GM21367 (cell line): ENCODE measurements at regions not wholly inside any gene's neighbourhood (a gene's known extent, or its start where the extent isn't known, plus 50 kb on each side); places are given as distances from the start of the nearest gene placed in this dataset.
"Not testable (repeated sequence)": the region's sequence is repeated elsewhere in the genome, so short reads cannot be mapped to it uniquely, and the experiment has no call there.

Experiments
- ATAC-seq: cut with Tn5 transposase; IDR thresholded peaks from one replicate; pipeline ENCODE4 v1.9.1; 2021; ENCODE audit not compliant: unreplicated experiment

DNA sequence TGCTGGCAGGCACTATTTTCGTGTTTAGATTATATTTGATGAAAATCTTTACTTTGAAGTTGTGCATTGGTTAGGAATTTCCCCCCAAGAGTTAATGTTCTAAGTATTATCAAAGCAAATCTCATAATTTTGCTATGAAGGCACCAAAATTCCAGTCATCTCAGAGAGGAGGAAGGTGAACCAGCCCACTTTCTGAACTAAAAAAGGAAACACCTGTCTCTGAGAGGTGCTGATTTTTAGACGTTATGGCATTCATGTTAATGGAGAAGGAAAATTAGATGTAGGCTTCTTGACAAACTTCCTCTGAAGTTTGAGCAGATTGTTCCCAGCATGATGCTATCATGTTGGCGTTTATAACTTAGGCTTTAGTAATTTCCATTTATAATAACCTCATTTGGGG is 432.9 kb upstream of the ACTBL2 start:
- no peak for ATAC-seq

DNA sequence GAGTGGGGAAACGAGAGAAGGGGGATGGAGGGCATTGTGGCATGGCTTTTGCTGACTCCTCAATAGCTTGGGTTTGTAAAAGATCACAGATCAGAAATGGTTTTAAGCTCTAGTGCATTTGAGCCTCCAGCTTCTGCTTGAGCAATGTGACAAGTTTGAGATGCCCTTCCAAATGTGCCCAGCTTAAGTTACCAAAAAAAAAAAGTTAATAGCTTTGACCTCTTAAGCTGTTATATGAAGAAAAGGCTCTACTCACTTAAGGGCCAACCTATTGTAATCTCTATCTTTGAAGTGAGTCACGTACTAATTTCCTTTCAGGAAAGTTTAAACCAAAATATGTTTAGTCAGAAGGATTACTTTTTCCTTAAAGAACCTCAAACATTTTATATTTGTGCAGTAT is 428.8 kb upstream of the ACTBL2 start:
- no peak for ATAC-seq

DNA sequence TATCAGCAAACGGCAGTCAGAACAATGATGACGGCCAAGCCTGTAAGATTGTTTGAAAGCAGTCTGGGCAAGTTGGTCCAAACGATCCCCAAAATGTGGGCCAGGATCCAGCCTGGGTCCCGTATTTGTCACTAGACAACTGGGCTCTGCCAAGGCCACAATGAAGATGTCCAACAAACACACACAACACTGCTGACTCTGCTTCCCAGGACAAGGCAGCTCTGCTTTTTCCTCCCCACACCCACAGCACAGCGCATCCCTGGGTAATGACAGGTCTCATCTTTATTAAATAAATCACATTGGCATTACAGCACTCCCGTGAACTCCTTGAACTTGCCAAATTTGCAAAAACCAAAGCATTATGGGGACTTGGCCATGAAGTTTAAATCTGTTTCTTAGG is 424.1 kb upstream of the ACTBL2 start:
- ATAC-seq: no peak

DNA sequence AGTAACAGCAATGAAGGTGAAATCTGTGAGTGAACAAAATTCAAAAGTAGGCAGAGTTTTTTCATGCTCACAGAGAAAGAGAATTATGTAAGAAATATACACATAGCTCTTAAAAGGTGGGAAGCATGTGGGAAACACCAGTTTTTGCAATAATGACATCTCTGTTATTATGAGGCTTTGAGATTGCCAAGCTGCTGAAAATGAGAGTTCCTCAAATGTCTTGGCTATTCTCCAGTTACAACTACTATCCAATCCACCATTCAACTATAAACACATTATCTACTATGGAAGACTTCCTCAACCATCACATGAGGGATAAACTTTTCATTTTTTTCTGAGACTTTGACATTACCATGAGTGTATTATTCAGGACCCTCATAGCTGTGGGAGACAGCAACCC is 420.8 kb upstream of the ACTBL2 start:
- ATAC-seq: no peak

DNA sequence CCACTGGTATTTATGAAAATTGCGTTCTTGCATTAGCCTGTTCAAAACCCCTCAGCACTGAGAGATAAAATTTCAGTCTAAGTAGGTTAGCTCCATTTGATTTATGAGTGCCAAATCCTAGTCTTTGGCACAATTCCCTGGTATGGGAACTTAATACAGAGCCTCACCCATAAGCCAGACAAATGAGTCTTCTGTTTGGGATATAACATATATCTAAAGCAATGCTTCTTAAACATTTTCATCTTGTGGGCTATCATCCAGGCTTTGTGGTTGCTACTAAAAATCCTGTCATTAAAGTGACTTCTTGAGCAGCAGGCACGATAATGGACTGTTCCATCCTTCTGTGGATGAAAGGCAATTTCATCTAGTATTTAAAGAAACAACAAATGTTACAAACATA is 419.5 kb upstream of the ACTBL2 start:
- no peak for ATAC-seq

DNA sequence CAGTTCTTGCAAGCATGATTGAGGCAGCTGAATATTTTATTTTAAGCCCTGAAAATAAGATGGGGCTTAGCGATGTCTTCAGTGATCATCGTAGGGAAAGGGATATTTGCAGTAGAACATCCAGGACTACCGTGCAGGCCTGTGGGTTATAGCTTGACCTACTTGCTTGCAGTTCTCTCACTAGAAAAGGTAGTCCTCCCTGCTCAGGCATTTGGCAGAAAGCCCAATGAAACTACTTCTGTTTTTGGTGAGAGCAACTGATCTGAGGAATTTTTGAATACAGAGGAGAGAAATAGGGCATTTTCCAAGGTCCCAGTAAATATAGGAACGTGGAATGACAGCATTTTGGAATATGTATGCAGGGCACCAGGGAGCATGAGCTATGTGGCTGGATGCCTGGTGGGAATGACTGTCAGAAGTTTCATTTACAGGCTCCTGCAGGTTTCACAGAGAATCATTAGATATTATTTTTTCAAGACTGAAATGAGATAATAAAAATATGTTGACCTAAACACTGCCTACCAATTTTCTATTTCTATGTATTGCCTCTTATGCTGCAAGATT is 417.9 kb upstream of the ACTBL2 start:
- ATAC-seq: no peak

DNA sequence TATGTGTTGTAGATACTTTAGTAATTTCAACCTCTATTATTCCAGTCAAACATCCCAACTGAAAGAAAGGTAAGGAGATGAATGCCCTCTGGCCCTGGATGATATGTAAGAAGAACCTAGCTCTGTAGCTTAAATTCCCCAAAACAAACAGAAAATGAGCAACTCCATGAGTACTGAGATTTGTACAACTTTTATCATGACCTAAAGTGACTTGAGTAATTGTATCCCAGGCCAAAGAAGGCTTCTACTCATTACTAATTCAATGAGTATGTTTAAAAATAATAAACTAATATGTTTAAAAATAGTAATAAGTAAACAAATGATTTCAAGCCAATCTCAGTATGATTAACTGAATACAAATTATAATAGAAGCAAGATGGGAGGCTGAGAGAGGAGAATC is 414.0 kb upstream of the ACTBL2 start:
- ATAC-seq: no peak

DNA sequence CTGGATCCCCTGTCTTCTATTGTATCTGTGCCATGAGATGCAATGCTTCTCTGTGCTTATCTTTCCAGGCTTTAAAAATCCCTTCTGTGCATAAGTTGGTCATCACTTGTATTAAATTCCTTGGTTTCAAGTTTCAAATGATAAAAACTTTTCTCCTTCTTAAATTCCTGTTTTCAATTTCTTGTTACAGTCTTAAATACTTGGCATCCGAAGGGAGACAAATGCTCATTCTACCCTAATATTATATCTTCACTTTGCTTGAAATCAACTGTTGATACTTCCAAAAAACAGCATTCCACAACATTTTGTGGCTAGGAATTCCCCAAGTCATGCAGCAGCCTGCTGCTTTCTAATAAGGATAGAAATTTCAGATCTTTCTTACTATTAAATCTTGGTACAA is 413.2 kb upstream of the ACTBL2 start:
- ATAC-seq: no peak

DNA sequence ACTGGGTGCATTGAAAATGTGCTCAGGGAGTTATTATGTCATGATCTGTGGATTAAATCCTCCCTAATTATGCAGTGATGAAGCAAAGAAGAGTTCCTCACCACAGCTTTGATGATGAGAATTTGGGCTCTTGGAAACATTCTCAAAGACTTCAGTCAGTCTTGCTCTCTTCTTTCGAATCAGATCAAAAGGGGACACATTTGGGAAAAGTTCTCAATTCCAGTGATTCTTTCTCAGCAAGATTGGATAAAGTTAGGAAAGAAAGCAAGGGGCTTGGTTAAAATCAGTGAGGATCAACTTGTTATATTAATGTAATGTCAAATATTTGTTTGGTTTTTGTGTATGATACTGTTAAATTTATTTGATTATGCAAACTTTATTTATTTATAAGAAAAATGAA is 411.3 kb upstream of the ACTBL2 start:
- ATAC-seq: no peak

DNA sequence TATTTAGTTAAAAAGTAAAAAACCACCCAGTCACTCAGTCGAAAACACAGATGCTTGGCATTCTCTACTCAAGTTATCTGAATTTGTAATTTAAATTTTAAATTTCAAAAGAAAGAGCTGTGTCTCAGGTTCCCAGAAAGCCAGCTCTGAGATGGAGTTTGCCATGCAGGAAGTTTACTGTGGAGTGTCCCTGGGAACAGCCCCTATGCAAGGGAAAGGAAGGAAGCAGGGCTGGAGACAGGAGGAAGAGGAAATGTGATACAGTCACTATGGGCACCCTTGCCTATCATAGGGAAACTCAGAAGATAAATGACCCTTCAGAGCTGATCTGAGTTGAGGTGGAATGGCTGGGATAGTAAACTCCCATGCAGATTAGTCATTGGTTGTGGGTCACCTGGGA is 408.8 kb upstream of the ACTBL2 start:
- no peak for ATAC-seq

DNA sequence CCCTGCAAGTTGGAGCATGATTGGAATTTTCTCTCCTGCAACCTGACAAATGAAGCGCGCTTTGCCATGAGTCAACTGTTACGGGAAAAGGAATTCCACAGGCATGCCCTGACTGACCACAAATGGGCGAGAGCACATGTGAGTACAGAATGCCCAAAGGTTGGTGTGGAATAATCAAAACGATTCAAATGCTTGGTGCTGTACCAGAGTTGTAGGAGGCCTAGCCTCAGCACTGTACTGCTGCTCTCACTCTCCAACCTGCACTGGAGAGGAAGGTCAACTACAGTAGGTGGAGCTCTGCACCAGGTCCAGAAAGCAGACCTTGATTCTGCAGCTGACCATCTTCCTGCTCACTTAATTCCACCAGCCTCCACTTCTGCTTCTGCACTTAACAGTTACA is 406.9 kb upstream of the ACTBL2 start:
- ATAC-seq: no peak

DNA sequence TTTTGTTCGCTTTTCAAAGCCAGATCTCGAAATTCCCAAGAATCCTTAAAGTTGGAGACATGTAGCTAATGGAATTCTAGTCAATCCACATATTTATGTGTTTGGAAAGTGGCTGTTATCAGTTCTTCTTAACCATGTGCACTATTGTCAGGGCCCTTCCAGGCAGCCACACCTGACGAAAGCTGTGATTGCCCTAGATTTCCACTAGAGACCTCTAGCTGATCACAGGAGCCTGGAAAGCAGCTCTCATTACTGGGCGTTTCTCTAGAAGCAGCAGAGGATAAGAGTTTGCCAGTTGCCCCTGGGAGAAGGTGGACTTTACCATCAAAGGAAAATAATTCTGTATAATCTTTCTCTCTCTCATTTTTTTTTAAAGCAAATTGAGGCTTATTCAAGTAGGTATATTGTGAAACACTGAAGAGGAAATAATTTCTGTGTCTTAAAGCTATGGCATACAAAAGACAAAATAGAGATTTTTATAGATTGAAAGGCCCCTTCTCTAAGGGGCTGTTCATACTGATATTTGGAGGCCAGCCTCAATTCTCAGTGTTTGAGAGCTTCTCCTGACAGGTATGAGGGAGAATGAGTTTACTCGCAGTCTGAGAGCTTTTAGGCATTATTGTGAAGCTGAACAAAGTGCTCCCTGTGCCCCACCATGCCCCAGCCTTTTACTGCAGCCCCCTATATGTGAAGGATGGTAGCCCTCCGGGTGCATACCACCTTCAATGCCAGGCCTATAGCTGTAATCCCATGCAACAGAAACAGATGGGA is 405.4 kb upstream of the ACTBL2 start:
- no peak for ATAC-seq

DNA sequence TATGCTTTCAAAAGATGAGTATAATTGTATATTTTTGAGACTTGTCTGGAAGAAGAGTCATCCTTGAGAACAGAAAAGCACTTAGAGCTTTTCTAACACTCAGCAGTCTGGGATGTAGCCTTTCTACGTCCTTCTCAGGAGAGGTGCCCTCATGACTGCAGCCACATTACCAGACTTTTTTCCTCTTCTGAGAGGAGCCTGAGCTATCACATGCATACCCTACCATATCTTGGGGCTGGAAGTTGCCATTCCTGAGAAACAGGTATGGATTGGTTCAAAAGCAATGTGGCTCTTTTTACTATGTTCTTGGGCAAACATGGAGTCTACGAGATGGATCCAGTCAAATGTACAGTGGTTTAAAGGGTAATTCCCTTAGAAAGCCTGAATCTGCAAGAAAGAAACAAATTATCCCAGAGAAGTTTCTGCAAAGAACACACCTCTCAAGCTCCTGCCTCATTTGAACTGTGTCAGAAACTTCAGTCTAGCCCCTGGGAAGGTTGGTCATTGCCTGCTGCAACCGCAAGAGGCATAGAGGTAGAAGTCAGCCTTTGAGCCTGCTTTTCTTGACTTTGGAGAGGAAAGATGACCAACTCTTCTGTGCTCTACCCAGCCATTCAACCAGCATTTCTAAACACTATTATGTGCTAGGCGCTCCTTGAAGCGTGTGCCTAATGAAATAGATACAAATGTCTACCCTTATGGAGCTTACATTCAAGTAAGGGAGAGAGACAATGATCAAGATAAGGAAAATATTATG is 401.9 kb upstream of the ACTBL2 start:
- no peak for ATAC-seq

DNA sequence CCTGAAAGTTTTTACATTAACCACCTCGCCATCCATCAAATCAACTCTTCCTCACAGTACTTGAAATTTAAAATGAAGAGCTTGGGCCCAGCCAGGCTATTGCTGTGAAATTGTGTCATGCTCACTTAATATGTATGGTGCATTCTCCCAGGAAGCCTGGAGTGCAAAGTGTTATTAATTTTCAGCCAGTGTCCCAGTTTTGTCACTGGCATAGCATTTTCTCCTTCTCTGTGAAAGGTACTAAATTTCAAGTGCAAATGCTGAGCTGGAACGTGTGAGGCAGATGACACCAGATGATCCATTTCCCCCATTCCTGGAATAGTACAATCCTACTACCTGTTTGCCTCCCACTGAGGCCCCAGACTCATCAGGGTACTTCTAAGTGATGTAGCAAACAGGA is 397.6 kb upstream of the ACTBL2 start:
- ATAC-seq: no peak

DNA sequence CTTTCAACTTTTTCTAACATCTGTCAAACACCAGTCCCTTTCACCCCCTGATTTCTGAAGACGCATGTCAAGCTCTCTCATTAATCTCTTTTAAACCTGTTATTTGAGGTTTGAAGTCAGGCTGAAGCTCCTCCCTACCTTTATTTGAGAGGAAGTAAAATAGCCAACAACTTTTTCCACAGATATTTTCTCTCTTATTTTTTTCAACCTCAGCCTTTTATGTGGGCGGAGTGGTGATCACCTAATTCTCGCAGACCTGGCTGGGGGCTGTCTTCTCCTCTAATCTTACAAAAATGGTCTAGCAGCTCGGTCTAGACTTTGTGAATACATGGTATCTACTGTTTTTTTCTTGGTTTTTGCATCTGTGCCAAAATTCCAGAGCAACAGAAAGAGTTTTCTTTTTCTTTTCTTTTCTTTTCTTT is 395.7 kb upstream of the ACTBL2 start:
- ATAC-seq: no peak

DNA sequence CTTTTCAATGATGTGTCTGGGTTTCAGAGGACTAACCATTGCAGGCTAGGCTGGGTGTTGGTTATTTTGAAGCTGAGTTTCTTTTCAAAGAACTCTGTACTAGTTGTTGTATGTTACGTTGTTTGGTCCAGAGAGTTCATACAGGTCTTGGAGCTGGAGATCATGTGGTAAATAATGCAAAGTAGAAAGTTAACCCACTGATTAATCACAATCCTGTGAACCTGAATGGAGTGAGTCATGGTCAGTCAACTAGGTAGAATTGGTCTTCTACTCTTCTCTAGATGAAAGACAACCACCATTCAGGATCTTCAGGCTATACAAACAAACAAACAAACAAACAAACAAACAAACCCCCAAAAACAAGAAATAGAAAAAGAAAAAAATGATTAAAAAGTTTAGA is 388.9 kb upstream of the ACTBL2 start:
- no peak for ATAC-seq

DNA sequence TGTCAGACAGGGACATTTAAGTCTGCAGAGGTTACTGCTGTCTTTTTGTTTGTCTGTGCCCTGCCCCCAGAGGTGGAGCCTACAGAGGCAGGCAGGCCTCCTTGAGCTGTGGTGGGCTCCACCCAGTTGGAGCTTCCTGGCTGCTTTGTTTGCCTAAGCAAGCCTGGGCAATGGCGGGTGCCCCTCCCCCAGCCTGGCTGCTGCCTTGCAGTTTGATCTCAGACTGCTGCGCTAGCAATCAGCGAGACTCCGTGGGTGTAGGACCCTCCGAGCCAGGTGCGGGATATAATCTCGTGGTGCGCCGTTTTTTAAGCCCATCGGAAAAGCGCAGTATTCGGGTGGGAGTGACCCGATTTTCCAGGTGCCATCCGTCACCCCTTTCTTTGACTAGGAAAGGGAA is 387.7 kb upstream of the ACTBL2 start:
- ATAC-seq: not testable (repeated sequence)

DNA sequence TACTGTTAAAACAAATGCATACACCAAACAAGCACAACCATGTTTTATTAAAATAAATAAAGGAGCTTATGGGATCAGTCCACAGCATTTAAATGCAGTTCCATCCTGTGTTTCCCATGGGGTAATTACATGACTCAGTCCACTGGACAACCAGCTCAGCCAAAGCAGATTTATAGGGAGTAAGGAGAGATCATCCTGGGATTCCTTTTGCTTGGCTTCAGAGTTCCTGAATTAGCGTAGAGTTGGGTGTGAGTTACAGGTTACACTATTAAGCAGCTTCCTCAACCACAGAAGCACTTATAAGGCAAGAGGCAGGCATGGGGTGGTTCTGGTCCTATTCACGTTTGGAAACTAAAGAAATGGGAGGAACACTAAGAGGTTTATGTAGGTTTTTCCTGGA is 381.1 kb upstream of the ACTBL2 start:
- ATAC-seq: no peak

DNA sequence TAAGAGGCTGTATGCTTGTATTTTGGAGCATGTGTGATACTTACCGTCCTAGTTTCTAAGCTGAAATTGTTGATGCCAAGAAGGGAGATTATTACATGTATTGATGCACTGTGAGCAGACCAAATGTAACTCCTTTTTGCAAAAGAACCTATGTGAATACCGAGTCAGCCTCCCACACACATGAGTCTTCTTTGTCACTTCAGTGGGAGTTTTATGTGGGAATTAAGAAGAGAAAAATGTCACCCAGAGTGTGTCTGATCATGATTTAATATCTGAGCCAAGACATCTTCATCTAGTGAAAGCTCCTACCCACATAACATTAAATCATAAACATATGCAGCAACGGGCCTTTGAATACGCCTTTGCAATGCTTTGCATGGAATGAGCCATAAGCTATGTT is 380.3 kb upstream of the ACTBL2 start:
- ATAC-seq: no peak

DNA sequence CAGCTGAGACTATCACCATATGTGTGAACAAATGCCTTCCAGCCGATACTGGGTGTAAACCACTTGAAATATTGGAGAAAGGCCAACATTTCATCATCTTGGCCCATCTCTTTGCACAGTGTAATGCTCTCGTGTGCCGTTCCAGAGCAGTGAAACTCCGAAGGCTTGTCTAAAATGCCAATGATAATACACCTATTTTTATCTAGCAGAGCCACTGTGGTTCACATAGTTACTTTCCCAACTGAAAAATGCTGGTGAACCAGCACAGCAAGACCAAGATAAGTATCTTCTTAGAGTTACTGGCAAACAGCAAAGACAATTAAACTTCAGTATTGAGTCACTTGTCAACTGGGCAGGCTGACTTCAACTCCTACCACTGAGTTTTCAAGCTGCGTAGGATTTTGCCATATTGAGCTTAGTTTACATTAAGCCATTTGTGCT is 379.9 kb upstream of the ACTBL2 start:
- ATAC-seq: no peak

DNA sequence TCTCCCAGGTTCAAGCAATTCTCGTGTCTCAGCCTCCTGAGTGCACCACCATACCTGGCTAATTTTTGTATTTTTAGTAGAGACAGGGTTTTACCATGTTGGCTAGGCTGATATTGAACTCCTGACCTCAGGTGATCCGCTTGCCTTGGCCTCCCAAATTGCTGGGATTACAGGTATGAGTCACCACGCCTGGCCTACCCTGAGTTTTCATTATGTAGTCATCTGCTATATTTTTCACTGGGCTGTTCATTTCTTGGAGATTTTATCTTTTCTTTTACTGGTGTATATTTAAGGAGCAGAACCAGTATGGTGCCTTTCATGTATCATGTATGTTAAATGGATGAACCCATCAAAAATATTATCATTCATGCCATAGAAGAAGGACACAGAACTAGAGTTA is 377.0 kb upstream of the ACTBL2 start:
- no peak for ATAC-seq

DNA sequence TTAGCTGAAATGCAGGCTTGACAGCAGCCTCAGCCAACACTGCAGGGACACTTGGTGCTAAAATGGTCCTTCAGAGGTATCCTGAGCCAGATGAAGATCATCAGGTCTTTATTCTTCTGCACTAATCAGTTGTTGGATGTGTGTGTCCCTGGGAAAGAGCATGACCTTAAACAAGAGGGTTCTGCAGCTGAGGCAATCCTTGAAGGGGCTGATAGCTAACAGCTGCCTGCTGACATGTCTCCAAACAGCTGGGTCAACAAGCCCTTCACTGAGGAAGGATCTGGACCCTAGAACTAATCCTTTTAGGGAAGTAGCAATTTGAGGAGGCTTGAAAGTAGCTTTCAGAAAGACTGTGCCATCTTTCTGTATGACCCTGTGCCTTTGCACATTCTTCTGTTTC is 376.3 kb upstream of the ACTBL2 start:
- no peak for ATAC-seq
